GM12874 (cell line): ENCODE measurements at regions not wholly inside any gene's neighbourhood (a gene's known extent, or its start where the extent isn't known, plus 50 kb on each side); places are given as distances from the start of the nearest gene placed in this dataset.

Source experiments
- CTCF ChIP-seq: IDR thresholded peaks from 2 replicates; pipeline ENCODE4 v1.5.1; 2011; ENCODE audit warnings: low read depth, mild to moderate bottlenecking, control low read depth, low read length, moderate library complexity; ENCODE audit not compliant: insufficient read depth

- no peak for TF ChIP-seq CTCF
Observed at GRCh38 chr14:21833836-21834235, 160.2 kb upstream of the OR4E1 start.

- no peak for TF ChIP-seq CTCF
Observed at GRCh38 chr14:21825845-21826244, 152.2 kb upstream of the OR4E1 start.

GRCh38 chr14:21825149-21825743, 151.6 kb upstream of the OR4E1 start:
- TF ChIP-seq CTCF: peak; percentile 46

- no peak for TF ChIP-seq CTCF
Observed at GRCh38 chr14:21822109-21822508, 148.5 kb upstream of the OR4E1 start.

GRCh38 chr14:21820631-21821030, 147.0 kb upstream of the OR4E1 start:
- no peak for TF ChIP-seq CTCF

- TF ChIP-seq CTCF: no peak
Observed at GRCh38 chr14:21807975-21808374, 134.4 kb upstream of the OR4E1 start.

GRCh38 chr14:21804981-21805380, 131.4 kb upstream of the OR4E1 start:
- no peak for TF ChIP-seq CTCF
